ENCODE measurements at regions not wholly inside any gene's neighbourhood (a gene's known extent, or its start where the extent isn't known, plus 50 kb on each side); places are given as distances from the start of the nearest gene placed in this dataset.

DNA sequence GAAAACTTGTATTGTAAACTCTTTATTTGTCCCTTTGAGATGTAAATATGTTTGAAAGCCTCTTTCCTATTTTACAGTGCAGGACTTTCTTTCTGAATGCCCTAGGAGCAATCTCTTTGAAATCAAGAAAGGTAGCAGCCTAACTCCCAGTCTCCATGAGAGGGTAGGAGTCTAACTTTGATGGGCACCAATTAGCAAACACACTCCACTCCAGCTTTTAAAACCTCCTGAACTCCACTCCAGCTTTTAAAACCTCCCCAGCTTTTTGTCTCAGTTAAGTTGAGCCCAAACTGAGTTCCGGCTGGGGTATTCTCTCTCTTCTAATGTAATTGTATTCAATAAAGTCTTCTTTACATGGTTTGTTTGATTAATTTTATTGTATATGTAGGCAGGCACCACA lies 493.7 kb upstream of the CDH7 start:
- no TSS peak for BruUV-seq (replicated peaks)
- in situ Hi-C loops (cut with HindIII; ENCODE audit: extremely low pct_ligation_motif_present, low pct_unique_long_range_greater_than_20kb) = no loop called here
- 0% methylated on average over 1 of the region's 1 CpG for WGBS (ENCODE audit: low lambda C conversion rate)

DNA sequence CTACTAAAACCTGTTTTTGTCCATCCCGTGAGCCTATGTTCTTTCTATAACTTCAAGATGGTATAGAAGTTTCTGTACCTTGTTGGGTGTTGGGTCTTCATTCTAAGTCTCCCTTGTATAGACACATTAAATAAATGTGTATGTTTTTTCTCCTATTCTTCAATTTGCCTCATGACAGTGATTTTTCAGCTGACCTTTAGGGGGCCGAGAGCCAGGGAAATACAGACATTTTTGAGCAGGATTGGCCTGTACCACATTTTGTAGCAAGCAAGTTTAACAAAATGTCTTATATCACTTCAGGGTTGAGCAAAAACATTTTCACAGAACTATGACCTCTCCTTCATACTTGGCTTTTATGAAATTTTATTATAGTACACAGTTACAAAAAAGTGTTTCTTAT lies 495.4 kb upstream of the CDH7 start:
- Histone ChIP-seq H3K4me3 (replicated peaks in 1 of 3; ENCODE audit: insufficient read depth in 1 of 3, low read depth in 2 of 3, low read length in 3 of 3) (no peak overlapping the region), H3K36me3 (replicated peaks in 1 of 2; ENCODE audit: control insufficient read depth in 1 of 2, insufficient read depth in 2 of 2, low read length in 2 of 2) (no peaks in the 10 kb centered on the region), H3K9ac (ENCODE audit: insufficient read depth, low read depth, low read length) (no peak overlapping the region), H3K79me2 (ENCODE audit: insufficient read depth, low read length) (no peaks in the 10 kb centered on the region), H4K20me1 (ENCODE audit: insufficient read depth, low read length) (no peaks in the 10 kb centered on the region), H3K9me3 (ENCODE audit: low read length) (no peaks in the 10 kb centered on the region), H3K4me2 (ENCODE audit: low read depth, low read length) (no peak overlapping the region), H3K4me1 (ENCODE audit: insufficient read depth, low read length) (no peaks in the 10 kb centered on the region), H3K27ac (ENCODE audit: extremely low read length, insufficient read depth, low read length) (no peak overlapping the region), H2AFZ (ENCODE audit: low read length) (no peak overlapping the region), H3K27me3 (ENCODE audit: control insufficient read depth in 1 of 2, insufficient read depth in 2 of 2, low read length in 2 of 2) (no peaks in the 10 kb centered on the region)
- no peak for FAIRE-seq
- no peak for DNase-seq (ENCODE audit: low spot score)
- 19% methylated on average over 2 of the region's 2 CpGs for WGBS (ENCODE audit: low lambda C conversion rate)
- in situ Hi-C loops (cut with HindIII; ENCODE audit: extremely low pct_ligation_motif_present, low pct_unique_long_range_greater_than_20kb) = no loop called here
- BruUV-seq (replicated peaks) = no TSS peak
- ChIA-PET CTCF (ENCODE audit: low intra/inter-chr PET ratio, low total read pairs) (no interaction called here), POLR2A (no interaction called here)
- ATAC-seq = no peak
- intact Hi-C loops (cut with micrococcal nuclease; ENCODE audit: unreplicated experiment) = no loop called here
- TF ChIP-seq DNMT1 (CRISPR knock-in tag; IDR thresholded peaks at IDR 0.05) (no peak), ATF7 (IDR thresholded peaks at IDR 0.05) (no peak), ATF7 (CRISPR knock-in tag; IDR thresholded peaks at IDR 0.05) (no peak), NAIF1 (CRISPR knock-in tag; IDR thresholded peaks at IDR 0.05; ENCODE audit: borderline replicate concordance) (no peak), ZNF747 (CRISPR knock-in tag; IDR thresholded peaks at IDR 0.05; ENCODE audit: borderline replicate concordance) (no peak), NFE2L2 (IDR thresholded peaks at IDR 0.05; ENCODE audit: low read length) (no peak), TBP (CRISPR knock-in tag; IDR thresholded peaks at IDR 0.05) (no peak), CENPT (CRISPR knock-in tag; IDR thresholded peaks at IDR 0.05; ENCODE audit: low read depth) (no peak), ZNF775 (CRISPR knock-in tag; IDR thresholded peaks at IDR 0.05; ENCODE audit: borderline replicate concordance) (no peak), RBAK (CRISPR knock-in tag; IDR thresholded peaks at IDR 0.05) (no peak), HMG20B (CRISPR knock-in tag; conservative IDR thresholded peaks at IDR 0.05) (no peak)
- TF ChIP-seq, protein P1, sequence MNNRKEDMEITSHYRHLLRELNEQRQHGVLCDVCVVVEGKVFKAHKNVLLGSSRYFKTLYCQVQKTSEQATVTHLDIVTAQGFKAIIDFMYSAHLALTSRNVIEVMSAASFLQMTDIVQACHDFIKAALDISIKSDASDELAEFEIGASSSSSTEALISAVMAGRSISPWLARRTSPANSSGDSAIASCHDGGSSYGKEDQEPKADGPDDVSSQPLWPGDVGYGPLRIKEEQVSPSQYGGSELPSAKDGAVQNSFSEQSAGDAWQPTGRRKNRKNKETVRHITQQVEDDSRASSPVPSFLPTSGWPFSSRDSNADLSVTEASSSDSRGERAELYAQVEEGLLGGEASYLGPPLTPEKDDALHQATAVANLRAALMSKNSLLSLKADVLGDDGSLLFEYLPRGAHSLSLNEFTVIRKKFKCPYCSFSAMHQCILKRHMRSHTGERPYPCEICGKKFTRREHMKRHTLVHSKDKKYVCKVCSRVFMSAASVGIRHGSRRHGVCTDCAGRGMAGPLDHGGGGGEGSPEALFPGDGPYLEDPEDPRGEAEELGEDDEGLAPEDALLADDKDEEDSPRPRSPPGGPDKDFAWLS (CRISPR knock-in tag; IDR thresholded peaks at IDR 0.05; ENCODE audit: borderline replicate concordance) = no peak

More for the DNA sequence above, 493.7 kb upstream of the CDH7 start:
- H2AFZ ChIP-seq (ENCODE audit: low read length) = no peak overlapping the region
- H3K4me2 ChIP-seq (ENCODE audit: low read depth, low read length) = no peak overlapping the region
- ChIA-PET CTCF (ENCODE audit: low intra/inter-chr PET ratio, low total read pairs) (no interaction called here), POLR2A (no interaction called here)
- H3K27ac ChIP-seq (ENCODE audit: extremely low read length, insufficient read depth, low read length) = no peak overlapping the region
- no peaks in the 10 kb centered on the region for H3K27me3 ChIP-seq (ENCODE audit: control insufficient read depth in 1 of 2, insufficient read depth in 2 of 2, low read length in 2 of 2)
- no peak for FAIRE-seq
- no peak overlapping the region for H3K9ac ChIP-seq (ENCODE audit: insufficient read depth, low read depth, low read length)
- no peaks in the 10 kb centered on the region for H4K20me1 ChIP-seq (ENCODE audit: insufficient read depth, low read length)
- no peak for ATAC-seq
- H3K4me1 ChIP-seq (ENCODE audit: insufficient read depth, low read length) = no peaks in the 10 kb centered on the region
- TF ChIP-seq, protein P2, sequence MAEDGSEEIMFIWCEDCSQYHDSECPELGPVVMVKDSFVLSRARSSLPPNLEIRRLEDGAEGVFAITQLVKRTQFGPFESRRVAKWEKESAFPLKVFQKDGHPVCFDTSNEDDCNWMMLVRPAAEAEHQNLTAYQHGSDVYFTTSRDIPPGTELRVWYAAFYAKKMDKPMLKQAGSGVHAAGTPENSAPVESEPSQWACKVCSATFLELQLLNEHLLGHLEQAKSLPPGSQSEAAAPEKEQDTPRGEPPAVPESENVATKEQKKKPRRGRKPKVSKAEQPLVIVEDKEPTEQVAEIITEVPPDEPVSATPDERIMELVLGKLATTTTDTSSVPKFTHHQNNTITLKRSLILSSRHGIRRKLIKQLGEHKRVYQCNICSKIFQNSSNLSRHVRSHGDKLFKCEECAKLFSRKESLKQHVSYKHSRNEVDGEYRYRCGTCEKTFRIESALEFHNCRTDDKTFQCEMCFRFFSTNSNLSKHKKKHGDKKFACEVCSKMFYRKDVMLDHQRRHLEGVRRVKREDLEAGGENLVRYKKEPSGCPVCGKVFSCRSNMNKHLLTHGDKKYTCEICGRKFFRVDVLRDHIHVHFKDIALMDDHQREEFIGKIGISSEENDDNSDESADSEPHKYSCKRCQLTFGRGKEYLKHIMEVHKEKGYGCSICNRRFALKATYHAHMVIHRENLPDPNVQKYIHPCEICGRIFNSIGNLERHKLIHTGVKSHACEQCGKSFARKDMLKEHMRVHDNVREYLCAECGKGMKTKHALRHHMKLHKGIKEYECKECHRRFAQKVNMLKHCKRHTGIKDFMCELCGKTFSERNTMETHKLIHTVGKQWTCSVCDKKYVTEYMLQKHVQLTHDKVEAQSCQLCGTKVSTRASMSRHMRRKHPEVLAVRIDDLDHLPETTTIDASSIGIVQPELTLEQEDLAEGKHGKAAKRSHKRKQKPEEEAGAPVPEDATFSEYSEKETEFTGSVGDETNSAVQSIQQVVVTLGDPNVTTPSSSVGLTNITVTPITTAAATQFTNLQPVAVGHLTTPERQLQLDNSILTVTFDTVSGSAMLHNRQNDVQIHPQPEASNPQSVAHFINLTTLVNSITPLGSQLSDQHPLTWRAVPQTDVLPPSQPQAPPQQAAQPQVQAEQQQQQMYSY (CRISPR knock-in tag; IDR thresholded peaks at IDR 0.05) = peak; percentile 74; the same call in 1 of the 2 replicates
- no peak for TF ChIP-seq SP1 (IDR thresholded peaks at IDR 0.05)
- no peak for TF ChIP-seq SP1 (CRISPR knock-in tag; IDR thresholded peaks at IDR 0.05)
- DNase-seq (ENCODE audit: low spot score) = no peak
- intact Hi-C loops (cut with micrococcal nuclease; ENCODE audit: unreplicated experiment) = no loop called here
- H3K36me3 ChIP-seq (replicated peaks in 1 of 2; ENCODE audit: control insufficient read depth in 1 of 2, insufficient read depth in 2 of 2, low read length in 2 of 2) = no peaks in the 10 kb centered on the region
- H3K79me2 ChIP-seq (ENCODE audit: insufficient read depth, low read length) = no peaks in the 10 kb centered on the region
- no peaks in the 10 kb centered on the region for H3K9me3 ChIP-seq (ENCODE audit: low read length)
- H3K4me3 ChIP-seq (replicated peaks in 1 of 3; ENCODE audit: insufficient read depth in 1 of 3, low read depth in 2 of 3, low read length in 3 of 3) = no peak overlapping the region
